ENCODE measurements at regions not wholly inside any gene's neighbourhood (a gene's known extent, or its start where the extent isn't known, plus 50 kb on each side); places are given as distances from the start of the nearest gene placed in this dataset.

DNA sequence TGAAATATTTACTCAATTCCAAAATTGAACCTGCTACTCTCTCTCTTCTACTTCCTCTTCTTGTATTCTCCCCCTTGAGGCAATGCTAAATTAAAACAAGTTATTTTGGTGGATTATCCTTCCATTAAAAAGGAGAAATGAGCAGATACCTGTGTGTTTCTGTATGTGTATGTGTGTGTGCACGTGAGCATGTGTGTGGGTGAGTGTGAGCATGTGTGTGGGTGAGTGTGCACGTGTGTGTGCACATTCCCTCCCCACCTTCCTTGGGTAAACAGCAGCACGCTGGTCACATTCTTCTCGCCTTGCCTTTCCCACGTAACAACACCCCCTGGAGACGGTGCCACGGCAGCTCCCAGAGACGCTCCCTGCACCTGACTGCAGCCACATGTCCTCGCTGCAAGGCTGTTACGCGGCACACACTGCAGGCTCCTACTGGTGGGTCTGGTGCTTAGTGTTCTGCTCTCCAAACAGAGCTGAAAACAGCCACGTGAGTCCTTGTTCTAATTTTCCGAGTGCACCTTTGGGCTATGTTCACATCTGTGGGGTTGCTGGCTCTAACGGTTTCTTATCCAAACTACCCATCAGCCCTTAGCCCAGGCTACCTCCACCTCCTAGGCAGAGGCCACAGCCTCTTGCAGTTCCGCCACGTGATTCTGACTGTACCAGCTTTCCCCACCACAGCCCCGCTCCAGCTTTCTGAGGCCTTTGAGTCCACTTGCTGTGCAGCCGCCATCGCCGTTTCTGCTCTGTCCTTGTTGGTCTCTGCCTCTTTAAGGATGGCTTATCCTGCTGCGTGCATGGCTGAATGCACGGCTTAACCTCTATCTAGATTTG is 123.4 kb downstream of the CTTN start:
- no peak for DNase-seq (ENCODE audit: low spot score)

DNA sequence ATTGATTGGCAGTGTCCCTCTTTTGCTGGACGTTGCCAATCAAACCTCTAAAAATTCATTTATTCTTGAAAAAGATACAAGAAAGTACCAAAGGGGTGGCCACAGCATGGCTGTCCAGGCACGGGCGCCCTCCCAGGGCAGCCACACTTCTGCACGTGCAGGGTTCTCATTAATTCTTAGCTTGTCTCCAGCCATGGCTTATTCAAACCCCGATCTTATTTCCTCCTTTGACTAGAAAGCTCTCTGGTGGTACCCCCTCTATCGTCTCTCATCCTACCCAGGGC is 123.9 kb downstream of the CTTN start:
- no peak for DNase-seq (ENCODE audit: low spot score)

DNA sequence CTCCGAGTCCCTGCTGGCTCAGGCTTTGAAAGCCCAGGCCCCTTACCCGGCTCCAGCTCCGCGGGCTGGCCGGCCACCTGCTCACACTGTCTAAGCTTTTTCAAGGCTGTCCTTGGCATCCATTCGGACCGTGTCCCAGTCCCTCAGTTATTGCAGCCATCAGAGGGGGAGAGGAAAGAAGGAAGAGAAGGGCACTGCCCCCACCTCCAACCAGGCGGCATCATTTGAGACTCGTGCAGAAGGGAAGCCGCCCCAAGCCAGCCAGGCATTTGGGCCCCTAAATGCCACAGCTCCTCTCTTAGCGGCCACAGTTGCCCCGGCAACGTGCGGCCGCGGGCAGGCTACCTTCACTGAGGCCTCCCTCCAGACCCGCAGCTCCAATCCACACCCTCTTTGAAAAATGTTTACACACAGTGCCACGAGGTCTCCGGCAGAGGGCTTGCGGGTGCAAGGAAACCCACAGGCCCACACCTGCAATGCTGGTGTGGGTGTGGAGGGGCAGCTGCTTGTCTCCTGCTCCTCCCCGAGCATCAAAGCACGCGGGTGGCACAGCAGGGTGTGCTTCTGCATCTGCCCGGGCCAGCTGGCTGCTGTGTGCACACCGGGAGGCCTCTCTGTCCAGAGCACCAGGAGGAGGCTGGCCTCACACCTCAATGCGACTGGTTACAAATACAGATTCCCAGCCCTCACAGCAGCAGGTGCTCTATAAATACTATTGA is 124.4 kb downstream of the CTTN start:
- DNase-seq (ENCODE audit: low spot score) = no peak

DNA sequence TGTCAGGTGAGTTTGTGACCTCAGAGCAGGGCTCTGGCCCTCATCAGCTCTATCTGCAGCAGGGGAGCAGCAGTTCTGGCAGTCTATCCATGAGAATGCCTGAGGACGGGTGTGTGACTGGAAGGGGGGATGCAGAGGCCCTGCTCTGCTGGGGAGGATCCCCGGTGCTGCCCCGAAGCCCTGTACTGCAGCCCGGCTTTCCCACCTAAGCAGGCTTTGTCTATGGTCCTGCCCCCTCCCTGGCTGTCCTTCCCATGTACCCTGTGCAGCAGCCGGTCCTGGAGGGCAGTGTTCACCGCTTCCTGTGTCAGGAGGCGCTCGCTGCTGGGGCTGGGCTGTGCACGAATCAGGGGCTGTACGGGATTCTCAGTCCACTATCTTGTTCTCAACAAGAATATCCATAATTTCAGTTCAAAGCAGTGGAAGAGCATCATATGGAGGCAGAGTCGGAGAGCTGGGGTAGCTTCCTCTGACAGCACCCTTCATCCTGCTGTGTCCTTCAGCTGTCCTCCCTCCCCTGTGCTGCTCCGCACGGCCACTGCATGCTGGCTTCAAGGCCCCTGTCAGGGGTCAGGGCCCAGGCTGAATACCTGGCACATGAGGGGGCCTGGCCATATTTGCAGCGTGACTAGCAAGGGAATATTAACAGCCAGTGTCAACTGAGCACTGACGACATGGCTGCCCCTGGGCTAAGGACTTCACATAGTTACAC is 125.2 kb downstream of the CTTN start:
- DNase-seq (ENCODE audit: low spot score) = no peak

DNA sequence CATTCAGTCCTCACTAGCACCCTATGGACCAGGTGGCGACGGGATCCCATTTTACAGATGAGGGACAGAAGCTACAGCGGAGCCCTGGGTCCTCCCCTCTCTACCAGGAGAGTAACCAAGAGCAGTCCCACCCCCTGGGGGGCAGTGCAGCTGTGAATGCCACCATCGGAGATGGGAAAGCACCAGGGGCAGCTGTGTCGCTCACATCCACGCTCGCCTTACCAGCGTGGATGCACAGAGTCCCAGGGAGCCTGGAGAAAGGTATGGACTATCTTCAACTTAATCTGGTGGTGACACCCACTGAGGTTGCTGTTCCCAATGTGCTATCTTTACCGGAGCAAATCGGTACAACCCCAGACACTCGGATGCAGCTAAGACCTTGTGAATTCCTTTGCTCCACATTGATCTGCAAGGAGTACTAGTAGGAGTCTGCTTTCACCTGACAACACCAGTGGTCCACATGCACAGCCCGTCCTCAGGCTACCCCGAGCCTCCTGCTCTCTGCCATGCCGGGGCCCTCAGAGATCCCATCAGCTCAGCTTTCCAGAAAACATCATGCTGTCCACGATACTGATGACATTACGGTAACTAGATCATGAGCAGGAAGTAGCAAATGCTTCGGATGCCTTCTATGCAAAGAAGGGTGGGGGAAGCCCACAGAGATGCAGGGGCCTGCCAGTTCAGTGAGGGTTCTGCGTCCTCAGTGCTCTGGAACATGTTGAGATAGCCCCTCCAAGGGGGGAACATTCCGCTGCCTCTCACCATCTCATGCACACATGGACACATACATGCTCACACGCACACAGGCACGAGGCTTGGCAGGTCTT is 126.0 kb downstream of the CTTN start:
- no peak for DNase-seq (ENCODE audit: low spot score)

DNA sequence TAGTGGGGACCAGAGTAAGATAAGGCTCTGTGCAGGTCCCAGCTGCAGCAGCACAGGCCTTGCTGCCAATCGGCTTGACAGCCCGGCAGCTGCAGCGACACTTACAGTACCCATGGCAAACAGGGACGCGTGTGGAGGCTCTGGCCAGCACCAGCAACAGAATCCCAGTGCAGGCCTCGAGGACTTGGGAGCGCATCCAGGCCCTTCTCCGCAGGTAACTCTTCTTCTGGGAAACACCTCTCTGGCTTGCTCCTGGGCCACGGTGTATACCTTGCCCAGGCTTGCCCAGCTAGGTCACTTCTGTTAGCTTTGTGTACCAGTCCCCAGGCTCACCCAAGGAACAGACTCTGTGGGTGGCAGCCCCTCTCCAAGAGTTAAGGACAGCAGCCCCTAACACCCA is 126.7 kb downstream of the CTTN start:
- no peak for DNase-seq (ENCODE audit: low spot score)

DNA sequence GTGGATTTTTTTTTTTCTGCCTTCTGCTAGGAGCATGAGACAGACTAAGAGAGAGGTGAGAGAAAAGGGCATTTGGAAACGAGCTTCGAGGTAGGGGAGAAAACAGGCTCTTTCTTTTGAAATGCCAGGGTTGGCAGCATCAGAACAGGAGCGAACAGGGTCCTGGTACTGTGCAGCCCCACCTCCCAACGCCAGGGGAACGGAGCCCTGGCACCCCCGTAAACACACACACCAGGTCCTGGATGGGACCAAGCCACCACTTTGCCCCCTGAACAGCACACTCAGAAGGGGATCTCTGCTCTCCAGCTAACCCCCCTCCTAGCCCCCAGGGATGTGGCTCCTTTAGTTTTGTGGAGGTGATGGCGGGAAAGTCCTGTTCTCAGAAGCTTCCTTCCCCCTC is 127.1 kb downstream of the CTTN start:
- no peak for DNase-seq (ENCODE audit: low spot score)

DNA sequence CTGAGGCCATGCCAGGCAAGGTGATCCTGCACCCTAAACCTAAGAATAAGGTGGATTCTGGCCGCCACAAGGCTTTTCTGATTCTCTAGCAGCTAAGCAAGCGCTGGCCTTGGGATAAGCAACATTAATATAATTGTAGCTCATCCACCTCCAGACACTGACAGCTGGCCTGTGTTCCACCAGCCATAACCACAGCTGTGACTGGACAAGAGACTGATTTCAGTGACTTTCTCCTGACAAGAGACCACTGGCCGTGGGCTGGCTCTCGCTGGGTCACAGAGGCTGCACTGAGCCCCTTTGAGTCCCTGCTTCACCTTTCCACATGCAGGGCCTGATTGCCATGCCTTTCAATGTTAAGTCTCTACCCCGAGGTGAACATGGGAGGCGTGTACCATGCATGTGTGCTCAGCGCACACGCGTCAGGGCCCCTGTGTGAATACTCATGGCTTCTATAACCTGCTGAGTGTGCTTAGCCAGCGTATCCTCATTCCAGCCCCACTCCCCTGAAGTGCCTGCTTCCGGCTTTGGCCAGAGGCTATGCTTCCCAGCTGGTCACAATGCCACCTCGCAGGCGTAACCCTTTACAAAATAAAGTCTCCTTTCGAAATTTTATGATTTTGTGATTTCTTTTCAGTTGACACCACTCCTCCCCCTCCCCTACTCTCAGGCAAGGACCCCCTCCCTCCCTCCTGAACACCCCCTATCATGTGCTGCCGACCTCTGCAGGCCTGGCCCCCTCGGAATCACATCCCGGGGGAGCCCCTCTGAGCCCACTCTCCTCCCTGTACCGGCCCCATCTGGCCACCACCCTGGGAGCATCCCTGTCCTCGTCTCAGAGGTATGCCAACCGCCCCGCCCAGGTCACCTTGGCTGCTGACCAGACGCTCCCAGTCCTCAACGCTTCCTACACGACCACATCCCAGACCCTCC is 128.1 kb downstream of the CTTN start:
- no peak for DNase-seq (ENCODE audit: low spot score)

DNA sequence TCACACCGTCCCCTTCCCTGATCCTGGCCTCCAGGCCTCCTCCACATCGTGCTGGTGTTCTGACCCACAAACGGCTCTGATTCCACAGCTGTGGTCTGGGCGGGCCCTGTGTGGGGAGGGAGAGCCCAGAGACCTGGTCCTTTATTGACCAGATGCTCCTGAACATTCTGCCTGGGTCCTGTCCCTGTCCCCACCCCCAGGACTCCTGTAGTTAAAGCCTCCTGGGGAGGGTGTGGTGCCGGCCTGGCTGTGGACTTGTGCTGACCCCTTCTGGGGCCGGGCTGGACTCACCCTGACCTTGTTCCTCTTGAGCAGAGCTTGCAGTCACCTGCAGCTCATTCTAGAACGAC is 128.7 kb downstream of the CTTN start:
- DNase-seq (ENCODE audit: low spot score) = no peak

DNA sequence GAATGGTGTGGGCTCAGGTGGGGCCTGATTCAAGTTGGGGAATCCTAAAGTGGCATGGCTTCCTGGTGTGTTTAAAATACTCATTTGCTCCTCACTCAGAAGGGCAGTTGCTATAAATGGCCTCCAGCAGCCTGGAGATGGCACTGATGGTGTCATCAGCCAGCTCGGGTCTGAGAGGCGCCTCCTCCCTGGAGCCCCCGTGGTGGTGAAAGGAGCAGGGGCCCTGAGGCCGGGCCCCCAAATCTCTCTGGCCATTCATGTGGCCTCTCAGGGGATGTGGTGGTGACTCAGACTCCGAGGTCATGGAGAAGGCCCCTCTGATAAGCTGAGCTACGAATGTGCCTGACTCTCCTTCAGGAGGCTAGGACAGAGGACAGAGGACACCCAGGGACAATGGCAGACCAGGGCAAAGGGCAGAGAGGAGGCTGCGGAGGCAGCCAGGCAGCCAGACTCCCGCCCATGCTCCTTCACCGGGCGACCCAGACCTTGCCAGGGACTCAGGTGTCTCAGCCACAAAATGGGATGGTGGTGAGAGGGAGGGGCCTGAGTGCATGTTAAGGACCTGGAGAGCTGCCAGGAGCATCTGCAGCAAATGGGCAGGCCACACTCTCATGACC is 129.2 kb downstream of the CTTN start:
- no peak for DNase-seq (ENCODE audit: low spot score)

DNA sequence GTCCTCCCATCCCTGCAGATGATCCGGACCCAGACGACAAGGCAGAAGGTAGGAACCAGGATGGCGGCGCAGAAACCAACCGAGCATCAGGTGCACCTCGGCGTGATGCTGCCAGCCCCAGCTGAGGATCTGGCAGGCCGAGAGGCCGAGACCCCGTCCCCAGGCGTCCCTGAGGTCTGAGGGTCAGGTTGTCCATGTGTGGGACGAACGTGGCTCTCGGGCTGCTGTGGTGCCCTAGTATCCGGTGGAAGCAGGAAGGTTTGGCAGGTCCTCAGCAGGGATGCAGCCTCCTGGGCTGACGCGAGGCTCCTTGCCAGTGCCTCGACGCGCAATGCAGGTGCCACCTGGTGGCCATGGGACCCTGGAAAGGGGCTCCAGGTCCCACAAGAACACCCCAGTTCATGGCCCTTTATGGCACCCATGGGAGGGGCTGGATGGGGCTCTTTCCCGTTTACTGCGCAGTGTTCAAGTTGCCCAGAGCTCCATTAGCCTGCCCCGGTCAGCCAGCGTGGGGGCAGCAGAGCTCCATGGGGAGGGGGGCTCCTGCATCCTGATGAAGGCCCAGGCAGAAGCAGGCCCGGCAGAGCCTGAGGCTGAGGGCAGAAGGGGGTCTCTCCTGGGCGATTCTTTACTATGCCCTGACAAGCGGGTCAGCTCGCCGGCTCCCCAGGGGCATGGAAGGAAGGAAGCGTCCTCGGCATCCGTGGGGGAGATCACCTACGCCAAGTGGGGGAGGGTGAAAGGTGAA is 129.9 kb downstream of the CTTN start:
- no peak for DNase-seq (ENCODE audit: low spot score)

DNA sequence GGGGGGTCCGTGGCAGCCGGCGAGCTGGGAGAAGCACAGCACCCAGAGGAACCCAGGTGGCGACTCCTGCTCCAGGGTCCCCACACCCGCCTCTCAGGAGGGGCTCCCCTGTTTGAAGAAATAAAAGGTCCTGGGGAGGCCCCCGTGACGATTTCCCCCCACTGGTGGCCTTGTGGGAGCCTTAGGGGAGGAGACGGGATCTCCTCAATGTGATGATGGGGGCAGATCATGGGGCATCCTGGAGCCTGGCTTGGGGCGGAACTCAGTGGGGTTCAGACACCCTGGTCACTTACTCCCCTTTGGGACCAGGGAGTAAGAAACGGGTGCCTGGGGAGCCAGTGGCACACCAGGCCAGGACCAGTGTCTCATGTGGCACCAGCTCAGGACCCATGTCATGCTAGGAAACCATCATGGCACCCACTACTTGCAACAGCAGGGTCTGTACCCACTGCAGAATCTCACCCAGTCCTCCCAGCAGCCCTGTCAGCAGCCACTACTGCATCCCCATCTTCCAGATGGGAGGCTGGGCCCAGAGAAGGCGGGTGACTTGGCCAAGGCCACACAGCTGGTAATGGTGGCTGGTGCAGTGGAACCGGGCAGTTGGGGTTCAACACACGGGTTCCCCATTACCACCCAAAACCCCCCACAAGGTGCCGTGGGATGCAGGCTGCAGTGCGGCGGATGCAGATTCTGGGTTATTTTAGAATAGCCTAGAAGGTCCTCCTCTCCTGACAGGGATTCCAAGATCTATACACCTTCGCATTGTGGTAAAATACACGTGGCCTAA is 130.7 kb downstream of the CTTN start:
- DNase-seq (ENCODE audit: low spot score) = no peak

DNA sequence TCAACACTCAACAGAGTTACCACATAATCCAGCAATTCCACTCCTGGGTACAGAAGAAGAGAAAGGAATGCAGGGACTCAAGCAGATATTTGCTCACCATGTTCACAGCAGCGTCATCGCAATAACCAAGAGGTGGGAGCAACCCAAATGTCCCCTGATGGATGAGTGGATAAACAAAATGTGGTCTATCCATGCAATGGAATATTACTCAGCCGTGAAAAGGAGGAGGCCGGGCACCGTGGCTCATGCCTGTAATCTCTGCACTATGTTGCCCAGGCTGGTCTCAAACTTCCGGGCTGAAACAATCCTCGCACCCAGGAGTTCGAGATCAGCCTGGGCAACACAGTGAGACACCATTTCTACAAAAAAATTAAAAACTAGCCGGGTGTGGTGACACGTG is 131.7 kb downstream of the CTTN start:
- DNase-seq (ENCODE audit: low spot score) = no peak

DNA sequence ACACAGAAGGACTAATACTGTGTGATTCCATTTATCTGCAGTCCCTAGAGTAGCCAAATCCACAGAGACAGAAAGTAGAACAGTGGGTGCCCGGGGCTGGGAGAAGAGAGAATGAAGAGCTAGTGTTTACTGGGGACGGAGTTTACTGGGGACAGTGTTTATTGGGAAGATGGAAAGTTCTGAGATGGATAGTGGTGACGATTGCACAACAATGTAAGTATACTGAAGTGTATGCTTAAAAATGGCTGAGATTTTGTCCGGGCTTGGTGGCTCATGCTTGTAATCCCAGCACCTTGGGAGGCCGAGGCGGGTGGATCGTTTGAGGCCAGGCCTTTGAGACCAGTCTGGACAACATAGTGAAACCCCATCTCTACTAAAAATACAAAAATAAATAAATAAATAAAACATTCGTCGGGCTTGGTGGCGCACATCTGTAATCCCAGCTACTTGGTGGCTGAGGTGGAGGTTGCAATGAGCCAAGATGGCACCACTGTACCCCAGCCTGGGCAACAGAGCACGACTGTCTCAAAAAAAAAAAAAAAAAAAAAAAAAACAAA is 132.4 kb downstream of the CTTN start:
- no peak for DNase-seq (ENCODE audit: low spot score)

DNA sequence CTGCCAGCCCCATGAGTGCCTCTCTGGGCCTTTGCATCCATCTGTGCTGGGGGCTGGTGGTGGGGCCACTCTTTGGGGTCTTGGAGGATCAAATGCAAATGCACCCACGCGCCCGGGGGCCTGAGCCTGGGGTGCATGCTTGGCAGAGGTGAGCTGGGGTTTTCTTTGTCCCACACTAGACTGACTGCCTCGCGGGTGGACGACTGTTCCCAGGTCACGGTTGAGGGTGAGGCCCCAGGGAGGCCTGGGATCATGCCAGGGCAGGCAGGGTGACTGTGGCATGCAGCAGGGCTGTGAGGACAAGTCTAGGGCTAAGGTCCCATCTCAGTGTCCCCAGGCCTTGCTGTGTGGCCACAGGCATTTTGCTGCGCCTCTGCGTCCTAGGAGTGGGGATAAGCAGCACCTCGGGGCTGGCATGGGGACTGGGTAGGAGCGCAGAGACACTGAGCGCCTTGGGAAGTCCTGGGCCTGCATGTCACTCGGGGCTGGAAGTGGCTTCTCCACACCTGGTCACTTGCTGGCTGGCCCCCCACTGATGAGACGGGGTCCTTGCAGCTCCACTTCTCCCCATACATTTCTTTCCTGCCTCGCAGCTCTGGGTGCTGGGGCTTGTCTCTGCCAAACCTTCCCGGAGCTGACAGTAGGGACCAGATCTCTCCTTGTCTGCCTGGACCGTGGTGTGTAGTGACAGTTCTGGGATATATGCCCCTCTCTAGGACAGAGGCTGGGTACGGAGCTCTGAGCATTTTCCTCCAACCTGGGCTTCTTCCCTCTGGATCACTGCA is 133.1 kb downstream of the CTTN start:
- DNase-seq (ENCODE audit: low spot score) = no peak

DNA sequence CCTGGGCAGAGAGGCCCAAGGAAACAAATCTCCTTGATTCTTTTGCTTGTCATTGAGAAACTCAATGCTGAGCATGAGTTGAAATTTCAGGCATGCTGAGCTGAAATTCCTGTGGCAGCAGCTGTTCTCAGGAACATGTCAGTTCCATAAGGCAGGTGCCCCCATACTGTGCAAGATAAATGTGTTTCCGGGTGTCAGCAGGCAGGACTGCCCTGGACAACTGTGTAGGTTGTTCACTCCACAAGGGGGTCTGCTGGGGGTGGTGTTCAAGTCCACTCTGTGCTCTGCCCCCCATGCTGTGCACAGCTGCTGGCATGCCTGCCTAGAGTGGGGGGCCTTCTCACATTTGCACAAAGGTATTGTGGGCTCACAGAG is 133.7 kb downstream of the CTTN start:
- DNase-seq (ENCODE audit: low spot score) = no peak

DNA sequence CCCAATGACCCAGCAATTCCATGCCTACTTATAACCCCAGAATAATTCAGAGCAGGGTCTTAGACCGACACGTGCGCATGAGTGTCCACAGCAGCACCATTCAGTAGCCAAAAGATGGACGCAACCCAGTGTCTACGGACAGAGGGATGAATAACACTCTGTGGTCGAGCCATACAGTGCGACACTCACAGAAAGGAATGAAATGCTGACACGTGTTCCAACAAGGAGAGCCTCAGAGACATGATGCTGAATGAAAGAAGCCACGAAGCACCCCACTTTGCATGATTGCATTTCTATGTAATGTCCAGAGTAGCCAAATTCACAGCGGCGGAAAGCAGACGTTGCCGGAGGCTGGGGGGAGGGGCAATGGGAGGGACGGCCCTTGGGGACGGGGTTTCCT is 134.4 kb downstream of the CTTN start:
- no peak for DNase-seq (ENCODE audit: low spot score)
